ENCODE measurements at regions not wholly inside any gene's neighbourhood (a gene's known extent, or its start where the extent isn't known, plus 50 kb on each side); places are given as distances from the start of the nearest gene placed in this dataset.

GRCh38 chr21:39064325-39065012 lies 118.8 kb downstream of the PSMG1 start:
- TF ChIP-seq, protein P1, sequence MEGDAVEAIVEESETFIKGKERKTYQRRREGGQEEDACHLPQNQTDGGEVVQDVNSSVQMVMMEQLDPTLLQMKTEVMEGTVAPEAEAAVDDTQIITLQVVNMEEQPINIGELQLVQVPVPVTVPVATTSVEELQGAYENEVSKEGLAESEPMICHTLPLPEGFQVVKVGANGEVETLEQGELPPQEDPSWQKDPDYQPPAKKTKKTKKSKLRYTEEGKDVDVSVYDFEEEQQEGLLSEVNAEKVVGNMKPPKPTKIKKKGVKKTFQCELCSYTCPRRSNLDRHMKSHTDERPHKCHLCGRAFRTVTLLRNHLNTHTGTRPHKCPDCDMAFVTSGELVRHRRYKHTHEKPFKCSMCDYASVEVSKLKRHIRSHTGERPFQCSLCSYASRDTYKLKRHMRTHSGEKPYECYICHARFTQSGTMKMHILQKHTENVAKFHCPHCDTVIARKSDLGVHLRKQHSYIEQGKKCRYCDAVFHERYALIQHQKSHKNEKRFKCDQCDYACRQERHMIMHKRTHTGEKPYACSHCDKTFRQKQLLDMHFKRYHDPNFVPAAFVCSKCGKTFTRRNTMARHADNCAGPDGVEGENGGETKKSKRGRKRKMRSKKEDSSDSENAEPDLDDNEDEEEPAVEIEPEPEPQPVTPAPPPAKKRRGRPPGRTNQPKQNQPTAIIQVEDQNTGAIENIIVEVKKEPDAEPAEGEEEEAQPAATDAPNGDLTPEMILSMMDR (IDR thresholded peaks at IDR 0.05; ENCODE audit: extremely low read depth in 1 of 2, insufficient read depth in 1 of 2, low read depth in 1 of 2, low read length in 2 of 2): no peak
- no peak for TF ChIP-seq POLR2AphosphoS5 (IDR thresholded peaks at IDR 0.05; ENCODE audit: insufficient read depth, low read depth, low read length)

All from endothelial cell of umbilical vein (primary cell).